Adrenal gland (tissue), 9 donors: ENCODE measurements at regions not wholly inside any gene's neighbourhood (a gene's known extent, or its start where the extent isn't known, plus 50 kb on each side); places are given as distances from the start of the nearest gene placed in this dataset.

ENCODE experiments used
- DNase-seq, 7 donors: peaks; one replicate each; pipeline ENCODE4 v3.0.0-alpha.2; 2019 to 2020
- H3K27ac ChIP-seq, 5 donors: fragments of 200-600 bp; sonication (generic) in 4 of 5; 1 replicate in 3 of 5; 2 replicates in 2 of 5; pipeline versions ENCODE4 v1.5.1 to v1.8.0; 2016 to 2020; ENCODE audit warnings: mild to moderate bottlenecking in 1 of 5
- H3K27me3 ChIP-seq: fragments of 200-600 bp; 2 replicates; pipeline ENCODE4 v1.8.0; 2021
- H3K36me3 ChIP-seq, 2 donors: fragments of 200-600 bp; replicated peaks in 1 of 2; 1 replicate in 1 of 2; 2 replicates in 1 of 2; pipeline versions ENCODE4 v1.5.1 to v1.8.0; 2018 to 2022
- H3K4me1 ChIP-seq, 2 donors: fragments of 200-600 bp; replicated peaks in 1 of 2; 1 replicate in 1 of 2; 2 replicates in 1 of 2; pipeline versions ENCODE4 v1.5.1 to v1.8.0; 2018 to 2021
- H3K4me3 ChIP-seq, 4 donors: fragments of 200-600 bp; sonication (generic) in 3 of 4; one replicate each; pipeline ENCODE4 v1.5.1; 2016 to 2018
- H3K9me3 ChIP-seq, 3 donors: fragments of 200-600 bp; sonication (generic) in 1 of 3; replicated peaks in 1 of 3; 1 replicate in 2 of 3; 2 replicates in 1 of 3; pipeline versions ENCODE4 v1.5.1 to v1.8.0; 2016 to 2021
- CTCF ChIP-seq, 6 experiments: fragments of 450-650 bp in 4 of 6; fragments of 200-600 bp in 2 of 6; sonication (generic) in 1 of 6; IDR thresholded peaks; 1 replicate in 5 of 6; 2 replicates in 1 of 6; pipeline versions ENCODE4 v1.5.1 to v1.8.0; 2016 to 2021; ENCODE audit warnings: antibody characterized with exemption in 6 of 6, mild to moderate bottlenecking in 2 of 6, moderate library complexity in 1 of 6
- POLR2A ChIP-seq, 2 donors: fragments of 450-650 bp; IDR thresholded peaks; one replicate each; pipeline ENCODE4 v1.6.1; 2017; ENCODE audit warnings: antibody characterized with exemption in 2 of 2, mild to moderate bottlenecking in 2 of 2, moderate library complexity in 1 of 2
- WGBS, 4 donors: extraction: QIAGEN DNeasy Blood & Tissue Kit in 2 of 4; methylation state at CpG; one replicate each; pipeline versions ENCODE4 v1.1.5 to v1.1.7; 2013 to 2017; 5-methylcytosine and 5-hydroxymethylcytosine counted together
- intact Hi-C, 2 donors: fragments of 100-400 bp; cut with DNase I; formaldehyde crosslinking; loops; one replicate each; pipeline versions ENCODE4 v1.14.1 to v1.15.0; 2022 to 2023
- donor health status: healthy with polysubstance abuse.
- donor health status: Bipolar disorder and iron deficiency.
- donor health status: DM: yes; HTN: yes; CAD: no.
- donor health status: DM: no; HTN: no; CAD: no.
- donor health status: DM: no; HTN: no; CAD: no.

- no peaks in the 10 kb centered on the region for H3K27me3 ChIP-seq
- no peaks in the 10 kb centered on the region for H3K9me3 ChIP-seq
- H3K27ac ChIP-seq = no peak overlapping the region
- H3K36me3 ChIP-seq = no peaks in the 10 kb centered on the region
- no peaks in the 10 kb centered on the region for H3K4me1 ChIP-seq
- no peak overlapping the region for H3K4me3 ChIP-seq
- WGBS, 4 donors = 80 to 91% (median 86%) methylated on average over 2 of the region's 2 CpGs
- no peak for DNase-seq
- TF ChIP-seq POLR2A (IDR thresholded peaks at IDR 0.05) = no peak
- TF ChIP-seq CTCF (IDR thresholded peaks at IDR 0.05) = no peak
- intact Hi-C loops = loop anchor here in 1 of 2 donors (5.0 kb wide), 1 partner anchor 1264 kb away; no protein-coding TSS in a partner anchor
Observed at GRCh38 chr4:56218230-56218895, 168.9 kb downstream of the AASDH start.

GRCh38 chr4:56217343-56217890 is 169.9 kb downstream of the AASDH start:
- H3K27ac ChIP-seq = no peak overlapping the region
- TF ChIP-seq CTCF (IDR thresholded peaks at IDR 0.05) (no peak), POLR2A (IDR thresholded peaks at IDR 0.05) (no peak)
- 68 to 79% (median 76%) methylated on average over 3 of the region's 3 CpGs for WGBS, 4 donors

GRCh38 chr4:56215901-56216300 is 171.4 kb downstream of the AASDH start:
- WGBS, 4 donors = 24 to 33% (median 27%) methylated on average over 3 of the region's 3 CpGs
- intact Hi-C loops = loop anchor here in 1 of 2 donors (5.0 kb wide), 1 partner anchor 1266 kb away; no protein-coding TSS in a partner anchor
- H3K27me3 ChIP-seq = no peaks in the 10 kb centered on the region
- TF ChIP-seq POLR2A (IDR thresholded peaks at IDR 0.05) (no peak), CTCF (IDR thresholded peaks at IDR 0.05) (no peak)
- H3K4me3 ChIP-seq = no peak overlapping the region
- DNase-seq = peak; percentile 28 to 66 (median 56)
- no peaks in the 10 kb centered on the region for H3K9me3 ChIP-seq
- H3K4me1 ChIP-seq = no peaks in the 10 kb centered on the region
- H3K27ac ChIP-seq = no peak overlapping the region
- no peaks in the 10 kb centered on the region for H3K36me3 ChIP-seq

More at GRCh38 chr4:56217343-56217890, 169.9 kb downstream of the AASDH start:
- Histone ChIP-seq H3K4me1 (no peaks in the 10 kb centered on the region), H3K27me3 (no peaks in the 10 kb centered on the region), H3K4me3 (no peak overlapping the region), H3K36me3 (no peaks in the 10 kb centered on the region), H3K9me3 (no peaks in the 10 kb centered on the region)
- DNase-seq = no peak
- intact Hi-C loops = loop anchor here in 1 of 2 donors (5.0 kb wide), 1 partner anchor 1265 kb away; no protein-coding TSS in a partner anchor

- Histone ChIP-seq H3K9me3 (no peaks in the 10 kb centered on the region), H3K4me1 (no peaks in the 10 kb centered on the region), H3K27me3 (no peaks in the 10 kb centered on the region), H3K36me3 (no peaks in the 10 kb centered on the region), H3K27ac (no peak overlapping the region), H3K4me3 (no peak overlapping the region)
- intact Hi-C loops = loop anchor here in 1 of 2 donors (5.0 kb wide), 1 partner anchor 1267 kb away; no protein-coding TSS in a partner anchor
- DNase-seq = no peak
- TF ChIP-seq POLR2A (IDR thresholded peaks at IDR 0.05) (no peak), CTCF (IDR thresholded peaks at IDR 0.05) (no peak)
- WGBS, 4 donors = 36 to 50% (median 44%) methylated on average over 4 of the region's 4 CpGs
Observed at GRCh38 chr4:56215141-56215783, 172.0 kb downstream of the AASDH start.
